NCI-H1105 treated with DMSO at 0.1 percent for 48 hours (cell line): ENCODE measurements at regions not wholly inside any gene's neighbourhood (a gene's known extent, or its start where the extent isn't known, plus 50 kb on each side); places are given as distances from the start of the nearest gene placed in this dataset.

ENCODE experiments used
- DNase-seq: peaks from one replicate; lab custom pipeline; 2025; lab: John Stamatoyannopoulos, UW

GRCh38 chr14:50038398-50039119, 77.8 kb downstream of the VCPKMT start:
- DNase-seq = no peak

- no peak for DNase-seq
Observed at GRCh38 chr14:50039120-50039517, 77.3 kb downstream of the VCPKMT start.

- DNase-seq = no peak
Observed at GRCh38 chr14:50039734-50040400, 76.5 kb downstream of the VCPKMT start.

GRCh38 chr14:50040401-50040775, 76.0 kb downstream of the VCPKMT start:
- no peak for DNase-seq

- DNase-seq = no peak
Observed at GRCh38 chr14:50040895-50041465, 75.4 kb downstream of the VCPKMT start.

GRCh38 chr14:50041980-50042379, 74.4 kb downstream of the VCPKMT start:
- no peak for DNase-seq

GRCh38 chr14:50044042-50044651, 72.2 kb downstream of the VCPKMT start:
- no peak for DNase-seq

GRCh38 chr14:50045039-50045711, 71.2 kb downstream of the VCPKMT start:
- DNase-seq = no peak

GRCh38 chr14:50045837-50046236, 70.5 kb downstream of the VCPKMT start:
- DNase-seq = no peak

- DNase-seq = no peak
Observed at GRCh38 chr14:50047274-50047676, 69.1 kb downstream of the VCPKMT start.

- DNase-seq = no peak
Observed at GRCh38 chr14:50049093-50049492, 67.3 kb downstream of the VCPKMT start.

GRCh38 chr14:50049703-50050570, 66.4 kb downstream of the VCPKMT start:
- DNase-seq = no peak

GRCh38 chr14:50051106-50051505, 65.3 kb downstream of the VCPKMT start:
- no peak for DNase-seq

GRCh38 chr14:50051706-50052105, 64.7 kb downstream of the VCPKMT start:
- no peak for DNase-seq

- no peak for DNase-seq
Observed at GRCh38 chr14:50052517-50052916, 63.9 kb downstream of the VCPKMT start.

GRCh38 chr14:50053935-50054334, 62.4 kb downstream of the VCPKMT start:
- no peak for DNase-seq

- DNase-seq = no peak
Observed at GRCh38 chr14:50055461-50056228, 60.7 kb downstream of the VCPKMT start.

- no peak for DNase-seq
Observed at GRCh38 chr14:50056435-50056834, 59.9 kb downstream of the VCPKMT start.

GRCh38 chr14:50057331-50057730, 59.0 kb downstream of the VCPKMT start:
- DNase-seq = no peak

GRCh38 chr14:50058113-50058512, 58.3 kb downstream of the VCPKMT start:
- no peak for DNase-seq
